Left renal cortex interstitium (tissue), 4 donors: ENCODE measurements at regions not wholly inside any gene's neighbourhood (a gene's known extent, or its start where the extent isn't known, plus 50 kb on each side); places are given as distances from the start of the nearest gene placed in this dataset.
"Not testable (repeated sequence)": the region's sequence is repeated elsewhere in the genome, so short reads cannot be mapped to it uniquely, and the experiment has no call there.

ENCODE experiments used
- DNase-seq, 4 donors: peaks; one replicate each; pipeline ENCODE4 v3.0.0-alpha.2; 2013; ENCODE audit warnings: low read depth in 4 of 4, low spot score in 2 of 4, missing footprints in 1 of 4

DNA sequence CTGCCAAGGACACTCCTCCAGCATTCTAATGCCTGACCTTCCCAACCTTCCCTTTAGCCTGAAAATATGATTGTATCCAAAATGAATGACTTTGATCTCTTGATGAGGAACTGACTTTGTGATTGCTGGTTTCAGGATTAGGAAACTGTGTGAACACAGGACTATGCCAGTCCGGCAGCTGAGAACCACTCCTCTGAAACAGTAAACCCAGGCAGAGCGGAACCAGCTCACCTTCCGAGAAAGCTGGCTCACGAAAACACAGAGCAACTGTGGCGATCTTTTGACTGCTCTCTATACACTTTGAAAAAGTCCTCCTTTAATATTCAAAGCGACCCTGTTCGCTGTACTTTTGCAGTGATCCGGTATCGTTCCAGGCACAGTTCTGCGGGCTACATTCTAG lies 258.8 kb upstream of the IRS2 start:
- DNase-seq, result no peak

DNA sequence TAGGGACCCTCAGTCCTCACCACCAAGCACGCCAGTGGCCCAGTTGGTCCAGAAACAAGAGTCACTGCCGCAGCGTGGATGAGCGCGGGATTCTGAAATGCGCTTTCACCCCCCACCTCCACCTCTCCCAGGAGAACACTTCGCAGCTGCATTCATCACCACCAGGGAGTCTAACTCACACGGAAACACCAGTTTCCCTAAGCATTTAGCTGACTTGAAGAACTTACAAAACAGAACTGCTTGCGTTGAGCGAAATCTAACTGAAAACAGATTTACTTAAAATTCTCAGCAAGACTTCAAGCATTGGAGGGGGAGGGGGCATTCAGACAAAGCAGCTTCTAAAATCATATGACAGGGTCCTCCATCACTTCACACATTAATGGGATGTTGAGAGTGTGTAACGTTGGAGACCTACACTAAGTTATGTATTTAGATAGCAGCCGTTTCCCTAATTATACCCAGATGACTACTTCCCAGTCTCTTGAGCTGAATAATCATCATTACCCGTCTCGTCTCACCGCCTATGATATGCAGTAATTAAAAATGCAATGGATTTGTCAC lies 258.2 kb upstream of the IRS2 start:
- no peak for DNase-seq

DNA sequence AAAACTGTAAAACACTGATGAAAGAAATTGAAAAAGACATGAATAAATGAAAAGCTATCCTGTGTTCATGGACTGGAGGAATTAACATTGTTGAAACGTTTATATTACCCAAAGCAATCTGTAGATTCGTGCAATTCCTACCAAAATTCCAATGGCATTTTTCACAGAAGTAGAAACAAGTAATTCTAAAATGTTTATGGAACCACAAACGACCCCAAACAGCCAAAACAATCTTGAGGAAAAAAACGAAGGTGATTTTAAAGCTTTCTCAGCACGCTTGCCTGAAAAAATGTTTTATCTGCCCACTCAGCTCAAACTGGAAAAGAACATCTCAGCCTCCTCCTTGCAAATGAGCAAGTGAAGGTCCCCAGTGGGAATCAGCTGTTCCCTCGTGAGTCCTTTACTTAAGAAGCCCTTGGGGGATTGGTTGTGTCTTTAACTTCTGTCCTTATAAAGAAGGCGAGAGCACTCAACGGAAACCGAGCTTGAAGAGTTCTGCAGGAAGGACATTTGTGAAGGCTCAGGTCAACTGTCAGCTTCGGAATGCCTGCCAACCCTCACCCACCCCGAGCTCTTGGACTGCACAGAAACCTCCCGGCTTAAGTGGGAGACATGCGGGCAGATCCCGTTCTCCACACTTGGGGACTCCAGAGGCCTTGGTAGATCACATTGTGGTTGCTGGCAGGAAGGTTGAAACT lies 256.0 kb upstream of the IRS2 start:
- no peak for DNase-seq

GRCh38 chr13:110041638-110042037 lies 255.3 kb upstream of the IRS2 start:
- not testable (repeated sequence) for DNase-seq

- DNase-seq, result no peak
Measured at GRCh38 chr13:110037925-110038573, 251.7 kb upstream of the IRS2 start.

- DNase-seq, result no peak
Measured at GRCh38 chr13:110036060-110036459, 249.7 kb upstream of the IRS2 start.

- DNase-seq, result no peak
Measured at GRCh38 chr13:110034031-110034549, 247.7 kb upstream of the IRS2 start.

- DNase-seq, result no peak
Measured at GRCh38 chr13:110032969-110033368, 246.6 kb upstream of the IRS2 start.

GRCh38 chr13:110030394-110030928 lies 244.1 kb upstream of the IRS2 start:
- no peak for DNase-seq

- DNase-seq, result no peak
Measured at GRCh38 chr13:110028838-110029621, 242.6 kb upstream of the IRS2 start.

DNA sequence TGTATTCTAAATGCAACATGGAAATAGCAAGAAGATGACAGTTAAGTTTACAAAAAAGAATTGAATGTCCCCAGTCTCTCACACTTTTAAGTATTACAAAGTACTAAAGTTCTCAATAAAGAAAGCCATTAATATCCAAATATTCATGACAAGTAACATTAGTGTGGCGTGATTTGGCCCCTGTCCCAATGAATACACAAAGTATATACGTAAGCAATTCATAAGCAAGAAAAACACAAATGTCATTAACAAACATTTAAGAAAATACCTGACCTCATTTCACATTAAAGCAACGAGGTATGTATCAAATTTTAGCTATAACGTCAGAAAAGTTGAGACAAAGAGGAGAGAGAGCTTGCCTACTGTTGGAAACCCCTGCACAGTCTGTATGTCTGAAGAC lies 241.9 kb upstream of the IRS2 start:
- DNase-seq, result no peak

- no peak for DNase-seq
Measured at GRCh38 chr13:110027470-110028240, 241.3 kb upstream of the IRS2 start.

DNA sequence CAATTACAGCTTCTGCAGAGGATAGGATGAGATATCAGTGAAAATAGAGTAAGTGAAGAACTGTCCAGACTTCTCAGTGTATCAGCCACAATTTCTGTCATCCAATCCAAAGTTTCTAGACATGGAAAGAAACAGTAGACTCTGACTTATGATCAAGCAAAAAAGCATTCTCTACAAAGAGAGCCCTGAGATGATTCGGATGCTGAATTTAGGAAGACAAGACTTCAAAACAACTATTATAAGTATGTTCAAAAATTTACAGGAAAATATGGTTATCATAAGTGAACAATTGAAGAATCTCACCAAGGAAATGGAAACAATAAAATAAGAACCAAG lies 238.2 kb upstream of the IRS2 start:
- DNase-seq, result no peak

GRCh38 chr13:110023729-110024644 lies 237.6 kb upstream of the IRS2 start:
- no peak for DNase-seq

DNA sequence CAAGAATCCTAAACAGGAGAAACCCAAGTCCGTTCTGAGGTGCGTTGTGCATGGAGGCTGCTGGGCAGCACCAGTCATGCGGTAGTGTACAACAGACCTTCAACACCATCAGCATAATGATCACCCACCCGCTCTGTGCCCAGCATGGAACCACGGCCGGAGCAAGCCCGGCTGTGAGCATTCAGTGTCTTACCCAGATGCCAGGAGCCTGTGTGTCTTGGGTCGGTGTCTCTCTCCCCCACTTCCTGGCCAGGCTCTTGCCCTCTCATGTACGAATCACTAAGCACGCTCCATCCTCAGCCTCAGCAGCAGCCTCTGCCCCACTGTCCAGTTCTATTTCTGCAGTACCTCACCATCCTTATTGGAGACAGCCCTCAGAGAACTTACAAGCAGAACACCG lies 231.6 kb upstream of the IRS2 start:
- no peak for DNase-seq

DNA sequence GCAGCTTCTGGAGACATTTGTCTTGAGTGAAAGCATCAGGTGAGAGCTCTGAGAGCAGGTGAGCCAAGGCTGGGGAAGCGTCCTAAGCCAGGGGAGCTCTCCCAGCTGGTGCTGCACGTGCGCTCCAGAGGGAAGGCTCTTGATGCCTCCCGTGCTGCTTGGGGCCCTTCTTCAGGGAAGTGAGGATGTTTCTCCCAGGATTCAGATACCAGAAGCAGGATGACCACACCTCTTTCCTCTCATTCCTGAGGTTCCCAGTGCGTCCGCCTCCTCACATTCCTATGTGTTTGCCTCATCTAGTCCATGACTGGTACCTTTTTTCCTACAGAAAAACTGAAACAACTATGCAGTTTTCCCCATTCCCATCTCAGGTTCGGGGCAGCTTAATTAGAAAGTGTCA lies 231.0 kb upstream of the IRS2 start:
- no peak for DNase-seq

GRCh38 chr13:110015253-110015652 lies 228.9 kb upstream of the IRS2 start:
- no peak for DNase-seq

DNA sequence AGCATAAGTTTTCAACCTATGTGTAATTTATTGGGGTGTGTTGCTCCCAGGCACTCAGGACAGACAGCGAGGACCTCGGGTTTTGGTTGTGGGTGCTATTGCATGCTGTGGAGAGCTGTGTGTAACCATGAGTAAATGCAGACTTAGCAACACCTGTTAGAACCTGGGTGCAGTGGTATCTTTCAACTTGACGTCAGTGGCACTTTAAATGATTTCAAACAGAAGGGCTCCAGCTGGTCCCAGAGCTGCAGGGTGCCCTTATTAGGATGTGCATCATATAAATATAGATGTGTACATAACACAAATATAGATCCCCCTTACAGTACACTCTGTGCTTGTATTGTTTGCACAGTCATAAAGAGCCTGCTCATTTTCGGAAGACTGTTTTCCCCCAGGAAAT lies 228.3 kb upstream of the IRS2 start:
- DNase-seq, result no peak

DNA sequence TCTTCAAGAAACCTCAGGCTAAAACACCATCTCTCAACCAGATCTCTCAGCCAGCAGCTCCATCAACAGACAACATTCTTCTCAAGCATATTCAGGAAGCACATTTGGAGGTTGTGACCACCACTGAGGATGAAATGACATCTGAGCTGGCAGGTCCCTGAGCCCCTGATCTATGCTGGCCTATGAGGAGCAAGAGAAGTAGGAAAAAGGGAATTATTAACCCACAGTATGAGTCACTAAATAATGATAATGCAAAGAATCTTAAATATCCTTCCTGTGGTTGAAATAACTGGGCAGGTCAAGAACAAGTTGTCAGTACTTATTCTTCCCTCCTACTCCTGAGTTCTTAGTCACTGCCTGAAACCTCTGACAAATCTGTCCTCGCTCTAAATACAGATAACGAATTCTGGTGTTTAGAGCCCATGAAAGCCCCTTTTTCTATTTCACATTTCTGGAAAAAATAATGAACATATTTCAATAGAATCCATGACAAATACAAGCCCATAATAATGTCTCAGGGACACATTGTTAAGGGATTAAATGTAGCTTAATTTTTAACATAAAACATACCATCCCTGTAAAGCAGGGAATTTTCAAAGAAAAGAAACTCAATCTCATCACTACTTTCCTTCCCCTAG lies 225.8 kb upstream of the IRS2 start:
- DNase-seq, result no peak
